ENCODE measurements at regions not wholly inside any gene's neighbourhood (a gene's known extent, or its start where the extent isn't known, plus 50 kb on each side); places are given as distances from the start of the nearest gene placed in this dataset.
"Not testable (repeated sequence)": the region's sequence is repeated elsewhere in the genome, so short reads cannot be mapped to it uniquely, and the experiment has no call there.

- no peaks in the 10 kb centered on the region for H3K79me2 ChIP-seq (ENCODE audit: insufficient read depth, low read length)
- DNase-seq (ENCODE audit: low read depth, low spot score) = no peak
- H2AFZ ChIP-seq (ENCODE audit: low read depth, low read length, poor library complexity, severe bottlenecking) = no peak overlapping the region
- no peak for ATAC-seq
- no peaks in the 10 kb centered on the region for H4K20me1 ChIP-seq (ENCODE audit: insufficient read depth)
- no peak overlapping the region for H3K4me2 ChIP-seq (ENCODE audit: low read length)
- ChIA-PET CTCF (no interaction called here), RAD21 (ENCODE audit: low non-redundant PET in 1 of 2, low total read pairs in 2 of 2, uncharacterized antibody in 2 of 2, unreplicated experiment in 2 of 2) (no interaction called here), POLR2A (no interaction called here)
- no TSS peak for BruUV-seq (replicated peaks)
- H3K36me3 ChIP-seq (ENCODE audit: control insufficient read depth in 1 of 2, insufficient read depth in 2 of 2, low read length in 2 of 2) = no peaks in the 10 kb centered on the region
- intact Hi-C loops (cut with micrococcal nuclease) = no loop called here
- H3K9me2 ChIP-seq (ENCODE audit: insufficient read depth) = no peaks in the 10 kb centered on the region
- no peaks in the 10 kb centered on the region for H3K27me3 ChIP-seq (ENCODE audit: insufficient read depth, low read length)
- no peak overlapping the region for H3K4me3 ChIP-seq (replicated peaks in 1 of 2; ENCODE audit: low read depth in 1 of 2, low read length in 2 of 2)
- H3K9ac ChIP-seq (ENCODE audit: low read length) = no peak overlapping the region
- TF ChIP-seq FOSL1 (IDR thresholded peaks at IDR 0.05; ENCODE audit: low read depth) = no peak
- H3K27ac ChIP-seq (ENCODE audit: low read depth, low read length) = no peak overlapping the region
- H3K9me3 ChIP-seq (ENCODE audit: control insufficient read depth in 1 of 2, insufficient read depth in 1 of 2, low read depth in 1 of 2, low read length in 2 of 2) = no peaks in the 10 kb centered on the region
- H3K4me1 ChIP-seq (ENCODE audit: control insufficient read depth in 1 of 2, insufficient read depth in 2 of 2, low read length in 2 of 2) = no peaks in the 10 kb centered on the region
Measured at GRCh38 chrX:76815754-76816153, 388.2 kb downstream of the MAGEE1 start.

DNA sequence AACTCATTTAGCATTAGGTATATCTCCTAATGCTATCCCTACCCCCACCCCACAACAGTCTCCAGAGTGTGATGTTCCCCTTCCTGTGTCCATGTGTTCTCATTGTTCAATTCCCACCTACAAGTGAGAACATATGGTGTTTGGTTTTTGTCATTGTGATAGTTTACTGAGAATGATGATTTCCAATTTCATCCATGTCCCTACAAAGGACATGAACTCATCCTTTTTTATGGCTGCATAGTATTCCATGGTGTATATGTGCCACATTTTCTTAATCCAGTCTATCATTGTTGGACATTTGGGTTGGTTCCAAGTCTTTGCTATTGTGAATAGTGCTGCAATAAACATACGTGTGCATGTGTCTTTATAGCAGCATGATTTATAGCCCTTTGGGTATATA lies 389.8 kb downstream of the MAGEE1 start:
- H3K27ac ChIP-seq (ENCODE audit: low read depth, low read length); H2AFZ ChIP-seq (ENCODE audit: low read depth, low read length, poor library complexity, severe bottlenecking); H3K27me3 ChIP-seq (ENCODE audit: insufficient read depth, low read length); intact Hi-C loops (cut with micrococcal nuclease); DNase-seq (ENCODE audit: low read depth, low spot score); H3K79me2 ChIP-seq (ENCODE audit: insufficient read depth, low read length); H3K4me3 ChIP-seq (replicated peaks in 1 of 2; ENCODE audit: low read depth in 1 of 2, low read length in 2 of 2); H3K9me3 ChIP-seq (ENCODE audit: control insufficient read depth in 1 of 2, insufficient read depth in 1 of 2, low read depth in 1 of 2, low read length in 2 of 2); CTCF ChIA-PET; H3K4me2 ChIP-seq (ENCODE audit: low read length); RAD21 ChIA-PET (ENCODE audit: low non-redundant PET in 1 of 2, low total read pairs in 2 of 2, uncharacterized antibody in 2 of 2, unreplicated experiment in 2 of 2); H3K36me3 ChIP-seq (ENCODE audit: control insufficient read depth in 1 of 2, insufficient read depth in 2 of 2, low read length in 2 of 2); H3K4me1 ChIP-seq (ENCODE audit: control insufficient read depth in 1 of 2, insufficient read depth in 2 of 2, low read length in 2 of 2); ATAC-seq; BruUV-seq (replicated peaks); H3K9me2 ChIP-seq (ENCODE audit: insufficient read depth); POLR2A ChIA-PET; H3K9ac ChIP-seq (ENCODE audit: low read length); H4K20me1 ChIP-seq (ENCODE audit: insufficient read depth): not testable (repeated sequence)

GRCh38 chrX:76821276-76821675 lies 393.8 kb downstream of the MAGEE1 start:
- POLR2A ChIA-PET = no interaction called here
- H3K27ac ChIP-seq (ENCODE audit: low read depth, low read length) = no peak overlapping the region
- CTCF ChIA-PET = no interaction called here
- no peak overlapping the region for H3K9ac ChIP-seq (ENCODE audit: low read length)
- DNase-seq (ENCODE audit: low read depth, low spot score) (no peak), ATAC-seq (no peak)
- H3K4me2 ChIP-seq (ENCODE audit: low read length) = no peak overlapping the region
- H4K20me1 ChIP-seq (ENCODE audit: insufficient read depth) = no peaks in the 10 kb centered on the region
- no peaks in the 10 kb centered on the region for H3K36me3 ChIP-seq (ENCODE audit: control insufficient read depth in 1 of 2, insufficient read depth in 2 of 2, low read length in 2 of 2)
- RAD21 ChIA-PET (ENCODE audit: low non-redundant PET in 1 of 2, low total read pairs in 2 of 2, uncharacterized antibody in 2 of 2, unreplicated experiment in 2 of 2) = no interaction called here
- no peaks in the 10 kb centered on the region for H3K27me3 ChIP-seq (ENCODE audit: insufficient read depth, low read length)
- BruUV-seq (replicated peaks) = no TSS peak
- no peaks in the 10 kb centered on the region for H3K79me2 ChIP-seq (ENCODE audit: insufficient read depth, low read length)
- H2AFZ ChIP-seq (ENCODE audit: low read depth, low read length, poor library complexity, severe bottlenecking) = no peak overlapping the region
- no peak overlapping the region for H3K4me3 ChIP-seq (replicated peaks in 1 of 2; ENCODE audit: low read depth in 1 of 2, low read length in 2 of 2)
- H3K9me2 ChIP-seq (ENCODE audit: insufficient read depth) = no peaks in the 10 kb centered on the region
- no peaks in the 10 kb centered on the region for H3K4me1 ChIP-seq (ENCODE audit: control insufficient read depth in 1 of 2, insufficient read depth in 2 of 2, low read length in 2 of 2)
- no peak for TF ChIP-seq SRF (IDR thresholded peaks at IDR 0.05; ENCODE audit: low read depth)
- TF ChIP-seq JUND (IDR thresholded peaks at IDR 0.05) = no peak
- no peak for TF ChIP-seq ELF1 (IDR thresholded peaks at IDR 0.05; ENCODE audit: borderline replicate concordance, low read depth)
- no peak for TF ChIP-seq POLR2AphosphoS5 (IDR thresholded peaks at IDR 0.05; ENCODE audit: low read depth, low read length)
- no peak for TF ChIP-seq EZH2 (IDR thresholded peaks at IDR 0.05)
- no peak for TF ChIP-seq EGR1 (IDR thresholded peaks at IDR 0.05; ENCODE audit: low read depth)
- TF ChIP-seq YY1 (IDR thresholded peaks at IDR 0.05; ENCODE audit: extremely low read depth, insufficient replicate concordance, low read depth, low read length) = no peak
- no peak for TF ChIP-seq SP1 (IDR thresholded peaks at IDR 0.05; ENCODE audit: low read depth)
- no peak for TF ChIP-seq ZNF274 (IDR thresholded peaks at IDR 0.05; ENCODE audit: low read depth, low read length)
- TF ChIP-seq, protein P1, sequence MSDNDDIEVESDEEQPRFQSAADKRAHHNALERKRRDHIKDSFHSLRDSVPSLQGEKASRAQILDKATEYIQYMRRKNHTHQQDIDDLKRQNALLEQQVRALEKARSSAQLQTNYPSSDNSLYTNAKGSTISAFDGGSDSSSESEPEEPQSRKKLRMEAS (IDR thresholded peaks at IDR 0.05) = no peak
- TF ChIP-seq SIN3A (IDR thresholded peaks at IDR 0.05; ENCODE audit: low read depth) = no peak
- TF ChIP-seq ATF3 (IDR thresholded peaks at IDR 0.05) = no peak
- TF ChIP-seq RAD21 (IDR thresholded peaks at IDR 0.05; ENCODE audit: low read depth) = no peak
- TF ChIP-seq CBX3 (IDR thresholded peaks at IDR 0.05; ENCODE audit: low read depth) = no peak
- no peak for TF ChIP-seq FOSL1 (IDR thresholded peaks at IDR 0.05; ENCODE audit: low read depth)
- H3K9me3 ChIP-seq (ENCODE audit: control insufficient read depth in 1 of 2, insufficient read depth in 1 of 2, low read depth in 1 of 2, low read length in 2 of 2) = no peaks in the 10 kb centered on the region
- intact Hi-C loops (cut with micrococcal nuclease) = no loop called here
